ENCODE measurements at regions not wholly inside any gene's neighbourhood (a gene's known extent, or its start where the extent isn't known, plus 50 kb on each side); places are given as distances from the start of the nearest gene placed in this dataset.

GRCh38 chr6:93104195-93104817, 315.1 kb downstream of the EPHA7 start:
- Histone ChIP-seq H3K9me3 (no peaks in the 10 kb centered on the region), H3K36me3 (no peaks in the 10 kb centered on the region), H3K27me3 (no peaks in the 10 kb centered on the region), H3K4me3 (no peak overlapping the region), H3K4me1 (no peaks in the 10 kb centered on the region), H3K27ac (no peak overlapping the region)
- TF ChIP-seq, protein P1, sequence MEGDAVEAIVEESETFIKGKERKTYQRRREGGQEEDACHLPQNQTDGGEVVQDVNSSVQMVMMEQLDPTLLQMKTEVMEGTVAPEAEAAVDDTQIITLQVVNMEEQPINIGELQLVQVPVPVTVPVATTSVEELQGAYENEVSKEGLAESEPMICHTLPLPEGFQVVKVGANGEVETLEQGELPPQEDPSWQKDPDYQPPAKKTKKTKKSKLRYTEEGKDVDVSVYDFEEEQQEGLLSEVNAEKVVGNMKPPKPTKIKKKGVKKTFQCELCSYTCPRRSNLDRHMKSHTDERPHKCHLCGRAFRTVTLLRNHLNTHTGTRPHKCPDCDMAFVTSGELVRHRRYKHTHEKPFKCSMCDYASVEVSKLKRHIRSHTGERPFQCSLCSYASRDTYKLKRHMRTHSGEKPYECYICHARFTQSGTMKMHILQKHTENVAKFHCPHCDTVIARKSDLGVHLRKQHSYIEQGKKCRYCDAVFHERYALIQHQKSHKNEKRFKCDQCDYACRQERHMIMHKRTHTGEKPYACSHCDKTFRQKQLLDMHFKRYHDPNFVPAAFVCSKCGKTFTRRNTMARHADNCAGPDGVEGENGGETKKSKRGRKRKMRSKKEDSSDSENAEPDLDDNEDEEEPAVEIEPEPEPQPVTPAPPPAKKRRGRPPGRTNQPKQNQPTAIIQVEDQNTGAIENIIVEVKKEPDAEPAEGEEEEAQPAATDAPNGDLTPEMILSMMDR (IDR thresholded peaks at IDR 0.05): no peak
- intact Hi-C loops (cut with DNase I): no loop called here
- DNase-seq (ENCODE audit: low spot score in 2 of 2): no peak

DNA sequence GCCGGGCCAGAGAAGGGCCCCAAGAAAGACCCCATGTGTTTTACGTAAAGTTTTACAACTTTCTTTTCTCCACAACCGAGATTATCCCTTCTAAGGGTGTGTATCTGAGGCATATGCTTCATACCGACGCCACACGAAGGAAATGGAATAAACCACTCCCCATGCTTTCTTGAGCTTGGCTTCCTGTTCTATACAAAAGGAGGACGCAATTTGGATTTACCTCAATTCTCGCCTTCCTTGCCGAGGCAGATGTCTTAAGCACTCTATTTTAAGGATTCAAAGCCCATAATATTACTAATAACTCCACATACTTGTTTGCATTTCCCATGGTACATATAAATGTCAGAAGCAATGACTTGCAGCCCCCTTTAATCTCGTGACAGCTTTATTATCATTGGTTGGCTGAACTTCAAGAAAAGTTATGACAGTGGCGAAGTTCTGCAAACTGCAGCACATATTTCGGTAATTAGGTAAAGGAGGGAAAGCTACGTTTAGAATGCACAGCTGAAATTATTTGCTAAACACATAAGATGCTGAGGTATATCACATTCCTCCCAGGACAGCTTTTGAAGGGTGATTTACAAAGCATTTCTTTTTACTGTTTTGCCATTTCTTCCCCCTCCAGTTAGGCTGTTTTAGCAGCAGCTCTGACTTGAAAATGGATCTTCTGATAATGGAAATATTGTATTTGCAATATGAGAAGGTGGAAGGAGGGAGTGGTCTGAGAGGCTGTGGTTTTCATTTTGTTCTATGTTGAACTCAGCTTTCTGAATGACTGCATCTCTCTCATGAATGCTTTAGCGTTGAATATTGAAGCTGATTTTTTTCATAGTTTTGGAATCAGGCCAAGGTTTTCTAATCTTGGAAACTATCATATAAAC, 330.5 kb downstream of the EPHA7 start:
- Histone ChIP-seq H3K27me3 (no peaks in the 10 kb centered on the region), H3K27ac (no peak overlapping the region), H3K36me3 (no peaks in the 10 kb centered on the region), H3K9me3 (no peaks in the 10 kb centered on the region), H3K4me3 (no peak overlapping the region), H3K4me1 (no peaks in the 10 kb centered on the region)
- TF ChIP-seq, protein P1 (IDR thresholded peaks at IDR 0.05): no peak
- intact Hi-C loops (cut with DNase I): no loop called here
- no peak for DNase-seq (ENCODE audit: low spot score in 2 of 2)

DNA sequence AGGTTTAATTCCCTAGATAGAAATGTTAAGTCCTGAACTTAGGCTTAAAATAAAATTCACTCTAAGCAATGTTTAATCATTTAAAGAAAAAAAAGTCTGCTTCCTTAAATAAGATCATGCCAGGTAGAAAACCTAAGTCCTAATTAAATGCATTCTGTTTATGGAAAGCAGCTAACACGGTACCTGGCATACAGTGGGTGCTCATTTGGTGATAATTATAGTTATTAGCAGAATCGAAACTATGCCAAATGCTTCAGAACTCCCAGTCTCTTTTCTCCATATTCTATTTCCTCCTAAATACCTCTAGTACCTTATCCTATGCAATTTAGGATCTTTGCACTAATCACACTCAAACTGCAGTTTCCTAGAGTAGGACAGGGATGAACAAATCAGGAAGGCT, 331.8 kb downstream of the EPHA7 start:
- no peaks in the 10 kb centered on the region for H3K4me1 ChIP-seq
- TF ChIP-seq, protein P1 (IDR thresholded peaks at IDR 0.05): no peak
- no peaks in the 10 kb centered on the region for H3K36me3 ChIP-seq
- no peak overlapping the region for H3K27ac ChIP-seq
- H3K4me3 ChIP-seq: no peak overlapping the region
- H3K9me3 ChIP-seq: no peaks in the 10 kb centered on the region
- intact Hi-C loops (cut with DNase I): no loop called here
- H3K27me3 ChIP-seq: no peaks in the 10 kb centered on the region
- no peak for DNase-seq (ENCODE audit: low spot score in 2 of 2)

- H3K4me3 ChIP-seq: no peak overlapping the region
- intact Hi-C loops (cut with DNase I): no loop called here
- TF ChIP-seq, protein P1 (IDR thresholded peaks at IDR 0.05): no peak
- no peaks in the 10 kb centered on the region for H3K36me3 ChIP-seq
- H3K27me3 ChIP-seq: no peaks in the 10 kb centered on the region
- no peak for DNase-seq (ENCODE audit: low spot score in 2 of 2)
- no peaks in the 10 kb centered on the region for H3K9me3 ChIP-seq
- H3K27ac ChIP-seq: no peak overlapping the region
- no peaks in the 10 kb centered on the region for H3K4me1 ChIP-seq
Measured at GRCh38 chr6:93086351-93086750, 333.0 kb downstream of the EPHA7 start.

DNA sequence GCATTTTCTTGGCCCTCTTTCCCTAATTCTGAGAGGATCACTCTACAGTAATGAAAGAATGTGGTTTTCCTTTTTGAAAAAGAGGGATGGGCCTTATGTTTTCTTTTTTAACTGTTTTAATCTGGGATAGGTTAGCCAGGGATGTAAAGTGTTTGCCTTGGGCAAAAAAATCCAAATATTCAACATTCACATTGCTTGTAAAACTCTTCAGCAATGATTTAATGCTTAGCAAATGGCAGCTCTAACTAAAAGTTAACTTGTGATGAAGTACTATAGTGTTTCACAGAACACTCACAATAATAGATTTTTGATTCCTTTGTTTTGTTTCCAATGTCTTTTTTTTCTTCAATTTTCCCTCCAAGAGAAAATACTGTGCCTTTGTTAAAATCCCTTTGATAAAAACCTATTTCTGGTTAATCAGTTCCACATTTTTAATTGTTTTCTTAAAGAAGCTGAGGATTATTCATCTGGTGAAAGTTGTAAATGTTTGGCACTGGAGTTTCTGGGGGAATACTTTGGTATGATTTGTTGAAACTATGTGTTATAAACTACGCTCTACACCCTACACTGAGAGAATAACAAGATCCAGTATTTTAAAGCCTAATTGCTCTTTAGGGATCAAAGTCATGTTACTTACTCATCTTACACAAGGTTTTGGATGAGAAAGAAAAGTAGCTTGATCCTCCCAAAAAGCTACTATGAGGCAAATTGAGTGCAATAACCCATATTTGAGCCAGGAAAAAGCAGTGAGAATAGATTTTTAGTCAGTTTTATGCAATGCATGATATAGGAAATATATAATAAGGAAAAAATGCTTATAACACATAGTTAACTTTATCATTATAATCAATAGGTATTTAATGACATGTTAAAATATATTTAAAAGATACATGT, 335.8 kb downstream of the EPHA7 start:
- no peak overlapping the region for H3K4me3 ChIP-seq
- DNase-seq (ENCODE audit: low spot score in 2 of 2): no peak
- no peaks in the 10 kb centered on the region for H3K9me3 ChIP-seq
- no peaks in the 10 kb centered on the region for H3K4me1 ChIP-seq
- no peak overlapping the region for H3K27ac ChIP-seq
- H3K36me3 ChIP-seq: no peaks in the 10 kb centered on the region
- TF ChIP-seq, protein P1 (IDR thresholded peaks at IDR 0.05): no peak
- no peaks in the 10 kb centered on the region for H3K27me3 ChIP-seq
- intact Hi-C loops (cut with DNase I): no loop called here
